ENCODE measurements at regions not wholly inside any gene's neighbourhood (a gene's known extent, or its start where the extent isn't known, plus 50 kb on each side); places are given as distances from the start of the nearest gene placed in this dataset.
"Not testable (repeated sequence)": the region's sequence is repeated elsewhere in the genome, so short reads cannot be mapped to it uniquely, and the experiment has no call there.

GRCh38 chr5:13585324-13585723, 359.2 kb downstream of the DNAH5 start:
- H3K4me1 ChIP-seq (ENCODE audit: insufficient read depth): no peaks in the 10 kb centered on the region
- 48 to 63% (median 49%) methylated on average over 2 of the region's 2 CpGs for WGBS, 3 donors
- no peaks in the 10 kb centered on the region for H3K9me3 ChIP-seq
- no peak for DNase-seq
- no peaks in the 10 kb centered on the region for H3K27me3 ChIP-seq
- no peak overlapping the region for H3K27ac ChIP-seq
- no peak for TF ChIP-seq POLR2A (IDR thresholded peaks at IDR 0.05)
- TF ChIP-seq EP300 (IDR thresholded peaks at IDR 0.05): no peak
- TF ChIP-seq CTCF (IDR thresholded peaks at IDR 0.05): no peak
- intact Hi-C loops (cut with DNase I): no loop called here
- no peaks in the 10 kb centered on the region for H3K36me3 ChIP-seq
- H3K4me3 ChIP-seq: no peak overlapping the region

DNA sequence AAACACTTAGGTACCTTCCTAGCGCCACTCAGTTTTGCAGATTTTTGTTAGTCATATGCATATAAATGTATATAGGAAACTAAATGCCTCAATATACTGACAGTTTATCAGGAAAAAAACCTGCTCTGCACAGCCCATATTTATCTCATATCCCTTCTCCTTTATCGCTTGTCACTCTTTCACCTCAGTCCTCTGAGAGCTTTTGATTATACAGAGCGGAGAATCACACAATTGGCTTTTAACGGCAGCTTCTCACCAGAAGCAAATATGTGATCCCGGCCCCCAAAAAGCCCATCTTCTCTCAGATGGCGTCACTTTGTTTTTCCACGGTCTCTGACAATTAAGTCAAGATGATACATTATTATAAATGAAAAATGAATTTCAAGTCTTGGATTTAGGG, 362.6 kb downstream of the DNAH5 start:
- 86 to 89% (median 86%) methylated on average over 7 of the region's 7 CpGs for WGBS, 3 donors
- TF ChIP-seq EP300 (IDR thresholded peaks at IDR 0.05): no peak
- TF ChIP-seq CTCF (IDR thresholded peaks at IDR 0.05): no peak
- TF ChIP-seq POLR2A (IDR thresholded peaks at IDR 0.05): no peak
- H3K27me3 ChIP-seq: no peaks in the 10 kb centered on the region

GRCh38 chr5:13581132-13581531, 363.4 kb downstream of the DNAH5 start:
- intact Hi-C loops (cut with DNase I): no loop called here
- no peak overlapping the region for H3K4me3 ChIP-seq
- H3K27me3 ChIP-seq: no peaks in the 10 kb centered on the region
- WGBS, 3 donors: 49 to 64% (median 56%) methylated on average over 5 of the region's 5 CpGs
- no peak for DNase-seq
- no peak for TF ChIP-seq CTCF (IDR thresholded peaks at IDR 0.05)
- no peak for TF ChIP-seq EP300 (IDR thresholded peaks at IDR 0.05)
- TF ChIP-seq POLR2A (IDR thresholded peaks at IDR 0.05): no peak
- no peak overlapping the region for H3K27ac ChIP-seq
- no peaks in the 10 kb centered on the region for H3K4me1 ChIP-seq (ENCODE audit: insufficient read depth)
- H3K36me3 ChIP-seq: no peaks in the 10 kb centered on the region
- no peaks in the 10 kb centered on the region for H3K9me3 ChIP-seq

More for the DNA sequence above, 362.6 kb downstream of the DNAH5 start:
- Histone ChIP-seq H3K9me3 (no peaks in the 10 kb centered on the region), H3K36me3 (no peaks in the 10 kb centered on the region), H3K4me3 (no peak overlapping the region), H3K4me1 (ENCODE audit: insufficient read depth) (no peaks in the 10 kb centered on the region), H3K27ac (no peak overlapping the region)
- no peak for DNase-seq
- intact Hi-C loops (cut with DNase I): no loop called here

GRCh38 chr5:13580058-13580457, 364.4 kb downstream of the DNAH5 start:
- no peak for DNase-seq
- Histone ChIP-seq H3K4me1 (ENCODE audit: insufficient read depth) (no peaks in the 10 kb centered on the region), H3K9me3 (no peaks in the 10 kb centered on the region), H3K27me3 (no peaks in the 10 kb centered on the region), H3K27ac (no peak overlapping the region), H3K4me3 (no peak overlapping the region), H3K36me3 (no peaks in the 10 kb centered on the region)
- intact Hi-C loops (cut with DNase I): no loop called here
- 77 to 83% (median 77%) methylated on average over 5 of the region's 5 CpGs for whole genome bisulfite sequencing, 3 donors
- TF ChIP-seq POLR2A (IDR thresholded peaks at IDR 0.05) (no peak), EP300 (IDR thresholded peaks at IDR 0.05) (no peak)

- H3K27ac ChIP-seq; H3K36me3 ChIP-seq; DNase-seq; intact Hi-C loops (cut with DNase I); H3K9me3 ChIP-seq; H3K27me3 ChIP-seq; H3K4me3 ChIP-seq; H3K4me1 ChIP-seq (ENCODE audit: insufficient read depth): not testable (repeated sequence)
- 78 to 89% (median 86%) methylated on average over 9 of the region's 9 CpGs for WGBS, 3 donors
Measured at GRCh38 chr5:13579091-13579490, 365.4 kb downstream of the DNAH5 start.

DNA sequence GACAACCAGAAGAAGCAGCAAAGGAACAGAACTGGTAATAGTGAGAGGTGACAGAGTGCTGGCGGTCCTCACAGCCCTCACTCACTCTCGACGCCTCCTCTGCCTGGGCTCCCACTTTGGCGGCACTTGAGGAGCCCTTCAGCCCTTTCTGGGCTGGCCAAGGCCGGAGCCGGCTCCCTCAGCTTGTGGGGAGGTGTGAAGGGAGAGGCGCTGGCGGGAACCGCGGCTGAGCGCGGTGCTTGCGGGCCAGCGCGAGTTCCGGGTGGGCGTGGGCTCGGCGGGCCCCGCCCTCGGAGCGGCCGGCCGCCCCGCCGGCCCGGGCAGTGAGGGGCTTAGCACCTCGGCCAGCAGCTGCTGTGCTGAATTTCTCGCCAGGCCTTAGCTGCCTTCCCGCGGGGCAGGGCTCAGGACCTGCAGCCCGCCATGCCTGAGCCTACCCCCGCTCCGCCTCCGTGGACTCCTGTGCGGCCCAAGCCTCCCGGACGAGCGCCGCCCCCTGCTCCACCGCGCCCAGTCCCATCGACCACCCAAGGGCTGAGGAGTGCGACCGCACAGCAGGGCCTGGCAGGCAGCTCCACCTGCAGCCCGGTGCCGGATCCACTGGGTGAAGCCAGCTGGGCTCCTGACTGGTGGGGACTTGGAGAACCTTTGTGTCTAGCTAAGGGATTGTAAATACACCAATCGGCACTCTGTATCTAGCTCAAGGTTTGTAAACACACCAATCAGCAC, 366.0 kb downstream of the DNAH5 start:
- H3K36me3 ChIP-seq; H3K4me3 ChIP-seq; H3K27me3 ChIP-seq; DNase-seq; H3K27ac ChIP-seq; intact Hi-C loops (cut with DNase I); H3K9me3 ChIP-seq; H3K4me1 ChIP-seq (ENCODE audit: insufficient read depth): not testable (repeated sequence)
- 71 to 92% (median 89%) methylated on average over 43 to 48 of the region's 48 CpGs for WGBS, 3 donors
